Endodermal cell (in vitro differentiated cells): ENCODE measurements at regions not wholly inside any gene's neighbourhood (a gene's known extent, or its start where the extent isn't known, plus 50 kb on each side); places are given as distances from the start of the nearest gene placed in this dataset.

Experiments
- DNase-seq: peaks from one replicate; pipeline ENCODE4 v3.0.0-alpha.2; 2017
- H3K27ac ChIP-seq: 2 replicates; pipeline ENCODE4 v1.5.1; 2013; ENCODE audit warnings: mild to moderate bottlenecking, low read depth, low read length, moderate library complexity
- H3K27me3 ChIP-seq: 2 replicates; pipeline ENCODE4 v1.6.1; 2013; ENCODE audit warnings: mild to moderate bottlenecking, low read length, moderate library complexity; ENCODE audit not compliant: insufficient read depth, control insufficient read depth, poor library complexity, severe bottlenecking
- H3K36me3 ChIP-seq: 2 replicates; pipeline ENCODE4 v1.7.0; 2013; ENCODE audit warnings: mild to moderate bottlenecking, low read length, moderate library complexity; ENCODE audit not compliant: control insufficient read depth, insufficient read depth
- H3K4me1 ChIP-seq: one replicate; pipeline ENCODE4 v1.7.0; 2013; ENCODE audit warnings: low read length; ENCODE audit not compliant: control insufficient read depth, insufficient read depth
- H3K4me3 ChIP-seq: 2 replicates; pipeline ENCODE4 v1.5.1; 2013; ENCODE audit warnings: mild to moderate bottlenecking, low read length, moderate library complexity
- H3K9ac ChIP-seq: 2 replicates; pipeline ENCODE4 v1.6.1; 2013; ENCODE audit warnings: mild to moderate bottlenecking, low read length, moderate library complexity; ENCODE audit not compliant: poor library complexity, severe bottlenecking; ENCODE audit errors: extremely low read depth
- H3K9me3 ChIP-seq: 2 replicates; pipeline ENCODE4 v1.6.1; 2013; ENCODE audit warnings: mild to moderate bottlenecking, low read length, moderate library complexity; ENCODE audit not compliant: control insufficient read depth
- H3K27ac Mint-ChIP-seq: 2 replicates; pipeline ENCODE4 v1.8.0; 2020; ENCODE audit warnings: mixed read lengths
- H3K27me3 Mint-ChIP-seq: 2 replicates; pipeline ENCODE4 v1.8.0; 2021; ENCODE audit warnings: mild to moderate bottlenecking, mixed read lengths; ENCODE audit not compliant: insufficient read depth
- H3K36me3 Mint-ChIP-seq: 2 replicates; pipeline ENCODE4 v1.8.0; 2020; ENCODE audit warnings: low read depth, mixed read lengths
- H3K4me1 Mint-ChIP-seq: 2 replicates; pipeline ENCODE4 v1.8.0; 2020; ENCODE audit warnings: mixed read lengths
- H3K4me3 Mint-ChIP-seq: 2 replicates; pipeline ENCODE4 v1.8.0; 2020; ENCODE audit warnings: mild to moderate bottlenecking, moderate library complexity, mixed read lengths
- H3K9me3 Mint-ChIP-seq: 2 replicates; pipeline ENCODE4 v1.8.0; 2020; ENCODE audit warnings: mild to moderate bottlenecking, mixed read lengths
- WGBS, 2 experiments: methylation state at CpG; one replicate each; pipeline versions ENCODE4 v1.1.5 to v1.1.7; 2013; ENCODE audit warnings: missing lambda C conversion rate in 2 of 2, mixed read lengths in 1 of 2; ENCODE audit not compliant: insufficient coverage in 1 of 2, insufficient read length in 1 of 2; 5-methylcytosine and 5-hydroxymethylcytosine counted together
- TF ChIP-seq, protein P1 (sequence below): fragments of 200-600 bp; sonication (generic); conservative IDR thresholded peaks from 2 replicates; pipeline ENCODE4 v1.5.0; 2021; ENCODE audit warnings: antibody characterized with exemption, mild to moderate bottlenecking

DNA sequence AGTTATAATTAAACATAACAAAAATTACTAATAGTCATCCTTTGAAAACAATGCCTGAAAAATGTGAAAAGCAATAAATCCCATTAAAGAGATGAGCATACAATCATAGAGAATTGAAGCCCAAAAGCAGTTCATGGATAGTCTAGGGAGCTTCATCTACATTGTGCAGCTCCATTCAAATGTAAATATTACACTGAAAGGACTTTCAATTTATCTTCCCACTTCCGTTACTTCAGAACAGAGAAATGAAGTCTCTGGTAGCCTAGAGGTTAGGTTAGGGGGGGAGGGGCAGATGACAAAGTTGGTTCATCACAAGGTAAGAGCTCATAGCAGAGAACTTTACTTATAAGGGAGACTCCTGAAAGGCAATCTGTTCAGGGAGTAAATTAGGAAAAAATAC is 126.6 kb upstream of the RGPD4 start:
- Histone ChIP-seq H3K36me3 (no peaks in the 10 kb centered on the region), H3K4me1 (no peaks in the 10 kb centered on the region), H3K9ac (no peak overlapping the region), H3K27me3 (no peaks in the 10 kb centered on the region), H3K9me3 (no peaks in the 10 kb centered on the region), H3K4me3 (no peak overlapping the region), H3K27ac (no peak overlapping the region)
- Mint-ChIP-seq H3K9me3 (no peaks in the 10 kb centered on the region), H3K4me3 (no peak overlapping the region), H3K27me3 (no peaks in the 10 kb centered on the region), H3K27ac (no peak overlapping the region), H3K36me3 (no peaks in the 10 kb centered on the region), H3K4me1 (peaks cover 1% of the 10 kb centered on the region)
- no peak for DNase-seq
- TF ChIP-seq, protein P1, sequence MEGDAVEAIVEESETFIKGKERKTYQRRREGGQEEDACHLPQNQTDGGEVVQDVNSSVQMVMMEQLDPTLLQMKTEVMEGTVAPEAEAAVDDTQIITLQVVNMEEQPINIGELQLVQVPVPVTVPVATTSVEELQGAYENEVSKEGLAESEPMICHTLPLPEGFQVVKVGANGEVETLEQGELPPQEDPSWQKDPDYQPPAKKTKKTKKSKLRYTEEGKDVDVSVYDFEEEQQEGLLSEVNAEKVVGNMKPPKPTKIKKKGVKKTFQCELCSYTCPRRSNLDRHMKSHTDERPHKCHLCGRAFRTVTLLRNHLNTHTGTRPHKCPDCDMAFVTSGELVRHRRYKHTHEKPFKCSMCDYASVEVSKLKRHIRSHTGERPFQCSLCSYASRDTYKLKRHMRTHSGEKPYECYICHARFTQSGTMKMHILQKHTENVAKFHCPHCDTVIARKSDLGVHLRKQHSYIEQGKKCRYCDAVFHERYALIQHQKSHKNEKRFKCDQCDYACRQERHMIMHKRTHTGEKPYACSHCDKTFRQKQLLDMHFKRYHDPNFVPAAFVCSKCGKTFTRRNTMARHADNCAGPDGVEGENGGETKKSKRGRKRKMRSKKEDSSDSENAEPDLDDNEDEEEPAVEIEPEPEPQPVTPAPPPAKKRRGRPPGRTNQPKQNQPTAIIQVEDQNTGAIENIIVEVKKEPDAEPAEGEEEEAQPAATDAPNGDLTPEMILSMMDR, result no peak
- 82% methylated on average over 1 of the region's 1 CpG; no CpG with 5 or more reads in 1 of the 2 experiments for WGBS, 2 experiments

DNA sequence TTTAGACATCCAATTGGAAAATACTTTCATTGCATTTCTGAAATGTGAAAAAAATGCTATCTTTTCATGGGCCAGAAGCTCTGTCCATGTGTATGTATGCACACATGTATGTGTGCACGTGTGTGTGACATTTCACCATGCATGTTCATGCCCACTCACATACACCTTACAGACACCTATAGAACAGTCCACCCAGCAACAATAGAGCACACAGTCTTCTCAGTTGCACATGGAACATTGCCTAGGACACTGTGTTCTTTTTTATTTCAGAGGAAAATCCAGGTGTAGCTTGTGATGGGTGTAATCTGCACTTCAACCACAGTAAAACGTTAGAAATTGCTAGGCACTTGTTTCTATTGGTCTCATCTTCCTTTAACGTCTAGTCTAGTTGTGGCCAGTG is 114.8 kb upstream of the RGPD4 start:
- H3K36me3 Mint-ChIP-seq, result no peaks in the 10 kb centered on the region
- H3K9me3 Mint-ChIP-seq, result no peaks in the 10 kb centered on the region
- Histone ChIP-seq H3K4me1 (no peaks in the 10 kb centered on the region), H3K9ac (no peak overlapping the region), H3K36me3 (no peaks in the 10 kb centered on the region), H3K27me3 (no peaks in the 10 kb centered on the region), H3K4me3 (no peak overlapping the region), H3K27ac (no peak overlapping the region), H3K9me3 (peaks cover 8% of the 10 kb centered on the region)
- DNase-seq, result no peak
- peaks cover 16% of the 10 kb centered on the region for H3K4me1 Mint-ChIP-seq
- H3K27ac Mint-ChIP-seq, result no peak overlapping the region
- H3K4me3 Mint-ChIP-seq, result no peak overlapping the region
- no peaks in the 10 kb centered on the region for H3K27me3 Mint-ChIP-seq
- WGBS, 2 experiments, result 90 to 92% methylated on average over 2 to 3 of the region's 3 CpGs
- TF ChIP-seq, protein P1, result no peak

DNA sequence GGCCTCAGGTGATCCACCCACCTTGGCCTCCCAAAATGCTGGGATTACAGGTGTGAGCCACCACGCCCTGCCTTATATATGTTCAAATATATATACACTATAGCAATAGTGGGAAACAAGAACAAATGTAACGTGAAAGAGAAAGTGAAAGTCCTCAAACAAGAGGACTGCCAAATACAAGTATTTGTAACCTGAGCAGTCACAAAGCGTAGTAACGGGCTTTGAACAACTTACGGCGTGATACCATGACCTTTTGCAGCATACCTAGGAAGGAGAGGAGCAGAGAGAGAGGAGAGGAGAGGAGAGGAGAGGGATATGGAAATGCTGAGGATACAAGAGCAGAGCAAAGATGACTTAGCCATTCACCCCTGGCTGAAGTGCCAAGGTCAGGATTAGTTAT is 113.8 kb upstream of the RGPD4 start:
- no peaks in the 10 kb centered on the region for H3K27me3 ChIP-seq
- Mint-ChIP-seq H3K9me3 (no peaks in the 10 kb centered on the region), H3K36me3 (no peaks in the 10 kb centered on the region), H3K27ac (no peak overlapping the region), H3K27me3 (no peaks in the 10 kb centered on the region), H3K4me3 (no peak overlapping the region), H3K4me1 (peaks cover 20% of the 10 kb centered on the region)
- no peak overlapping the region for H3K27ac ChIP-seq
- no peaks in the 10 kb centered on the region for H3K36me3 ChIP-seq
- H3K4me1 ChIP-seq, result no peaks in the 10 kb centered on the region
- no peak for DNase-seq
- peaks cover 8% of the 10 kb centered on the region for H3K9me3 ChIP-seq
- WGBS, 2 experiments, result 96 to 97% methylated on average over 4 to 5 of the region's 6 CpGs
- no peak overlapping the region for H3K4me3 ChIP-seq
- H3K9ac ChIP-seq, result no peak overlapping the region
- TF ChIP-seq, protein P1, result no peak
